ENCODE measurements at regions not wholly inside any gene's neighbourhood (a gene's known extent, or its start where the extent isn't known, plus 50 kb on each side); places are given as distances from the start of the nearest gene placed in this dataset.
A peak's percentile ranks its signal among the peaks of the same experiment; 100 is the strongest.

DNA sequence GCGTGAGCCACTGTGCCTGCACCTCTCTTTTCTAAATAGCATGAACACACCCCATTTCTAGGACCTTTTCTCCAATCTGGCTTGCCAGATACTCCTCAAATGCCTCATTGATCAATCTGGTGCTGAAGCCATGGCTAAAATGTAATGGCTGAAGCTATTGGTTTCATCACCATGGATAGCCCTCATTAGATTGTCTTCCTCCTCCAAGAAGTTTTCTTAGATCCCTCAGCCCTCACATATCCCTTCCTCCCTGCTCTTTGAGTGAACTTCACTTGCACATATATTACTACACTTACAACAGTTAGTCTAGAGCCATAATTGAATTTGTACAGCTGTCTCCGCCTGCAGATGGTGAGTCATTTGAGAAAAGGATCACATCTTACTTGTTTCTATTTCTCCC lies 77.9 kb upstream of the TOX3 start (continued):
- TF ChIP-seq, protein P1, sequence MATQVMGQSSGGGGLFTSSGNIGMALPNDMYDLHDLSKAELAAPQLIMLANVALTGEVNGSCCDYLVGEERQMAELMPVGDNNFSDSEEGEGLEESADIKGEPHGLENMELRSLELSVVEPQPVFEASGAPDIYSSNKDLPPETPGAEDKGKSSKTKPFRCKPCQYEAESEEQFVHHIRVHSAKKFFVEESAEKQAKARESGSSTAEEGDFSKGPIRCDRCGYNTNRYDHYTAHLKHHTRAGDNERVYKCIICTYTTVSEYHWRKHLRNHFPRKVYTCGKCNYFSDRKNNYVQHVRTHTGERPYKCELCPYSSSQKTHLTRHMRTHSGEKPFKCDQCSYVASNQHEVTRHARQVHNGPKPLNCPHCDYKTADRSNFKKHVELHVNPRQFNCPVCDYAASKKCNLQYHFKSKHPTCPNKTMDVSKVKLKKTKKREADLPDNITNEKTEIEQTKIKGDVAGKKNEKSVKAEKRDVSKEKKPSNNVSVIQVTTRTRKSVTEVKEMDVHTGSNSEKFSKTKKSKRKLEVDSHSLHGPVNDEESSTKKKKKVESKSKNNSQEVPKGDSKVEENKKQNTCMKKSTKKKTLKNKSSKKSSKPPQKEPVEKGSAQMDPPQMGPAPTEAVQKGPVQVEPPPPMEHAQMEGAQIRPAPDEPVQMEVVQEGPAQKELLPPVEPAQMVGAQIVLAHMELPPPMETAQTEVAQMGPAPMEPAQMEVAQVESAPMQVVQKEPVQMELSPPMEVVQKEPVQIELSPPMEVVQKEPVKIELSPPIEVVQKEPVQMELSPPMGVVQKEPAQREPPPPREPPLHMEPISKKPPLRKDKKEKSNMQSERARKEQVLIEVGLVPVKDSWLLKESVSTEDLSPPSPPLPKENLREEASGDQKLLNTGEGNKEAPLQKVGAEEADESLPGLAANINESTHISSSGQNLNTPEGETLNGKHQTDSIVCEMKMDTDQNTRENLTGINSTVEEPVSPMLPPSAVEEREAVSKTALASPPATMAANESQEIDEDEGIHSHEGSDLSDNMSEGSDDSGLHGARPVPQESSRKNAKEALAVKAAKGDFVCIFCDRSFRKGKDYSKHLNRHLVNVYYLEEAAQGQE (IDR thresholded peaks at IDR 0.05; ENCODE audit: unreplicated experiment): no peak
- no peak for TF ChIP-seq ZNF114 (CRISPR knock-in tag; IDR thresholded peaks at IDR 0.05)
- TF ChIP-seq CREB1 (CRISPR knock-in tag; IDR thresholded peaks at IDR 0.05; ENCODE audit: low read depth): no peak
- TF ChIP-seq JUNB (IDR thresholded peaks at IDR 0.05; ENCODE audit: unreplicated experiment): no peak
- TF ChIP-seq, protein P2, sequence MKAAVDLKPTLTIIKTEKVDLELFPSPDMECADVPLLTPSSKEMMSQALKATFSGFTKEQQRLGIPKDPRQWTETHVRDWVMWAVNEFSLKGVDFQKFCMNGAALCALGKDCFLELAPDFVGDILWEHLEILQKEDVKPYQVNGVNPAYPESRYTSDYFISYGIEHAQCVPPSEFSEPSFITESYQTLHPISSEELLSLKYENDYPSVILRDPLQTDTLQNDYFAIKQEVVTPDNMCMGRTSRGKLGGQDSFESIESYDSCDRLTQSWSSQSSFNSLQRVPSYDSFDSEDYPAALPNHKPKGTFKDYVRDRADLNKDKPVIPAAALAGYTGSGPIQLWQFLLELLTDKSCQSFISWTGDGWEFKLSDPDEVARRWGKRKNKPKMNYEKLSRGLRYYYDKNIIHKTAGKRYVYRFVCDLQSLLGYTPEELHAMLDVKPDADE (IDR thresholded peaks at IDR 0.05): no peak

DNA sequence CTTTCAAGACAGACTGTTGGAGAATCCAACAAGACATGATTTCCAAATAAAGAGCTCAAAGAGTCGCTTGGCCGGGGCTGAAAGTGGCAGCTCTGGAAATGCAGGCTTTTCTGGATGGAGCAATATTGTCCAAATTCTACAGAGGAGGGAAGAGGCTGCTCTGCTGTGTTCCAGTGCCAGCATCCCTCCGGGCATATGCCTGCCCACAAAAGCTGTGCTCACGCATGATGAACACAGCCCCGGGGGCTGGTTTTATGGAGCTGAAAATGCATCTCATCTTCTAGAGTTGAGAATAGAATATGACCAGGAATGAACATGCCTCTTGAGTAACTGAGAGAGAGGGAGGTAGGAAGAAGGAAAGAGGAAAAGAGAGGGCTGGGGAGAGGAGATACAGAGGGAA lies 74.7 kb upstream of the TOX3 start:
- Mint-ChIP-seq H3K36me3 (ENCODE audit: low read depth) (no peaks in the 10 kb centered on the region; the same call in 2 of the 3 replicates), H3K27ac (no peak overlapping the region), H3K9me3 (no peaks in the 10 kb centered on the region; the same call in 2 of the 3 replicates), H3K27me3 (ENCODE audit: insufficient read depth, low read depth, poor library complexity) (no peaks in the 10 kb centered on the region), H3K4me3 (no peak overlapping the region), H3K4me1 (peaks cover 3% of the 10 kb centered on the region; the same call in 1 of the 3 replicates)
- H3K4me1 ChIP-seq (ENCODE audit: insufficient read depth): no peaks in the 10 kb centered on the region; the same call in 1 of the 2 replicates
- no peak overlapping the region for H3K27ac ChIP-seq (ENCODE audit: low read depth)
- TF ChIP-seq POLR2AphosphoS5 (IDR thresholded peaks at IDR 0.05; ENCODE audit: low read depth) (no peak), EZH2 (IDR thresholded peaks at IDR 0.05; ENCODE audit: low read depth, unreplicated experiment) (no peak), JUNB (IDR thresholded peaks at IDR 0.05; ENCODE audit: unreplicated experiment) (no peak), EZH2phosphoT487 (IDR thresholded peaks at IDR 0.05; ENCODE audit: unreplicated experiment) (no peak), STAT1 (IDR thresholded peaks at IDR 0.05; ENCODE audit: unreplicated experiment) (no peak), NANOG (IDR thresholded peaks at IDR 0.05; ENCODE audit: borderline replicate concordance) (no peak), ZNF331 (CRISPR knock-in tag; IDR thresholded peaks at IDR 0.05; ENCODE audit: low read depth) (no peak), ZNF114 (CRISPR knock-in tag; IDR thresholded peaks at IDR 0.05) (no peak)
- TF ChIP-seq, protein P1 (IDR thresholded peaks at IDR 0.05; ENCODE audit: unreplicated experiment): no peak
- TF ChIP-seq, protein P2 (IDR thresholded peaks at IDR 0.05): no peak
- TF ChIP-seq, protein P3, sequence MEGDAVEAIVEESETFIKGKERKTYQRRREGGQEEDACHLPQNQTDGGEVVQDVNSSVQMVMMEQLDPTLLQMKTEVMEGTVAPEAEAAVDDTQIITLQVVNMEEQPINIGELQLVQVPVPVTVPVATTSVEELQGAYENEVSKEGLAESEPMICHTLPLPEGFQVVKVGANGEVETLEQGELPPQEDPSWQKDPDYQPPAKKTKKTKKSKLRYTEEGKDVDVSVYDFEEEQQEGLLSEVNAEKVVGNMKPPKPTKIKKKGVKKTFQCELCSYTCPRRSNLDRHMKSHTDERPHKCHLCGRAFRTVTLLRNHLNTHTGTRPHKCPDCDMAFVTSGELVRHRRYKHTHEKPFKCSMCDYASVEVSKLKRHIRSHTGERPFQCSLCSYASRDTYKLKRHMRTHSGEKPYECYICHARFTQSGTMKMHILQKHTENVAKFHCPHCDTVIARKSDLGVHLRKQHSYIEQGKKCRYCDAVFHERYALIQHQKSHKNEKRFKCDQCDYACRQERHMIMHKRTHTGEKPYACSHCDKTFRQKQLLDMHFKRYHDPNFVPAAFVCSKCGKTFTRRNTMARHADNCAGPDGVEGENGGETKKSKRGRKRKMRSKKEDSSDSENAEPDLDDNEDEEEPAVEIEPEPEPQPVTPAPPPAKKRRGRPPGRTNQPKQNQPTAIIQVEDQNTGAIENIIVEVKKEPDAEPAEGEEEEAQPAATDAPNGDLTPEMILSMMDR (conservative IDR thresholded peaks at IDR 0.05; ENCODE audit: low read depth in 2 of 2): no peak
- no peak overlapping the region for H3K4me2 ChIP-seq
- ATAC-seq (no peak), DNase-seq (ENCODE audit: low spot score) (no peak)
- no peaks in the 10 kb centered on the region for H3K27me3 ChIP-seq (ENCODE audit: insufficient read depth)
- H2AFZ ChIP-seq: peak overlapping the region; percentile 85; the same call in 1 of the 2 replicates
- H4K20me1 ChIP-seq (replicated peaks; ENCODE audit: insufficient read depth): no peaks in the 10 kb centered on the region
- H3K9me2 ChIP-seq (ENCODE audit: insufficient read depth): no peaks in the 10 kb centered on the region
- no peaks in the 10 kb centered on the region for H3K36me3 ChIP-seq (ENCODE audit: insufficient read depth)
- H3K79me2 ChIP-seq (replicated peaks; ENCODE audit: insufficient read depth): no peaks in the 10 kb centered on the region
- H3K4me3 ChIP-seq: no peak overlapping the region
- no peaks in the 10 kb centered on the region for H3F3A ChIP-seq (replicated peaks; ENCODE audit: low read depth)

All from GM23338 (cell line).